HG03469 (cell line): ENCODE measurements at regions not wholly inside any gene's neighbourhood (a gene's known extent, or its start where the extent isn't known, plus 50 kb on each side); places are given as distances from the start of the nearest gene placed in this dataset.
A peak's percentile ranks its signal among the peaks of the same experiment; 100 is the strongest.

Source experiments
- ATAC-seq: cut with Tn5 transposase; IDR thresholded peaks from one replicate; pipeline ENCODE4 v1.9.1; 2021; ENCODE audit warnings: mild to moderate bottlenecking, moderate library complexity, moderate number of reproducible peaks; ENCODE audit not compliant: unreplicated experiment

DNA sequence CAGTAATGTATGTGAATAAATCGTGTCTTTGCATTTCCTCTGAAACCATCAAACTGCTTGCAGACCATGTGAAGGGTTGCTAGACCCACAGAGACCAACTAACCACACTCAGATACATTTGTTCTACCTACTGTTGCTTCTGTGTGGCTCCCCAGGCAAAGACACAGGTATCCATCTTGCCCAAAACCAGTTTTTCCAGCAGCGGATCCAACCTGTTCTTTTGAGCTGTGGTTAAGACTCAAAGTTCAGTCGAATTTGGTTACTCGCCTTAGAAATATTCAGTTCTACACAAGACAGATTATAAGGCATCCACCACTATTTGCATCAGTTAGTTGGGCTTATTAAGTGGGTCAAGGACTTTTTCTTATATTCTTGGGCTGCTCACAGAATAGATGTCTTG lies 276.2 kb upstream of the EPHA4 start:
- no peak for ATAC-seq

DNA sequence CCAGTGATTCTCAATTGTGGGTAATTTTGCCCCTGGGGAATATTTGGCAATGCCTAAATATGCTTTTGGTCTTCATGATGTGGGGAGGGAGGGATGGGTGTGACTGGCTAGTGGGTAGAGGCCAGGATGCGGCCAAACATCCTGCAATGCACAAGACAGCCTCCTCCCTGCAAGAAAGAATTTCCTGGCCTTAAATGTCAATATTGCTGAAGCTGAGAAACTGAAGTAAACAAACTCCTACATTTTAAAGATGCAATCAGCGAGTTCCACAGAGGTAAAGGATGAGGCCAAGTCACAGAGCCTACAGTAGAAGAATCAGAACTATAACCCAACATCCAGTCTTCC lies 272.9 kb upstream of the EPHA4 start:
- no peak for ATAC-seq

DNA sequence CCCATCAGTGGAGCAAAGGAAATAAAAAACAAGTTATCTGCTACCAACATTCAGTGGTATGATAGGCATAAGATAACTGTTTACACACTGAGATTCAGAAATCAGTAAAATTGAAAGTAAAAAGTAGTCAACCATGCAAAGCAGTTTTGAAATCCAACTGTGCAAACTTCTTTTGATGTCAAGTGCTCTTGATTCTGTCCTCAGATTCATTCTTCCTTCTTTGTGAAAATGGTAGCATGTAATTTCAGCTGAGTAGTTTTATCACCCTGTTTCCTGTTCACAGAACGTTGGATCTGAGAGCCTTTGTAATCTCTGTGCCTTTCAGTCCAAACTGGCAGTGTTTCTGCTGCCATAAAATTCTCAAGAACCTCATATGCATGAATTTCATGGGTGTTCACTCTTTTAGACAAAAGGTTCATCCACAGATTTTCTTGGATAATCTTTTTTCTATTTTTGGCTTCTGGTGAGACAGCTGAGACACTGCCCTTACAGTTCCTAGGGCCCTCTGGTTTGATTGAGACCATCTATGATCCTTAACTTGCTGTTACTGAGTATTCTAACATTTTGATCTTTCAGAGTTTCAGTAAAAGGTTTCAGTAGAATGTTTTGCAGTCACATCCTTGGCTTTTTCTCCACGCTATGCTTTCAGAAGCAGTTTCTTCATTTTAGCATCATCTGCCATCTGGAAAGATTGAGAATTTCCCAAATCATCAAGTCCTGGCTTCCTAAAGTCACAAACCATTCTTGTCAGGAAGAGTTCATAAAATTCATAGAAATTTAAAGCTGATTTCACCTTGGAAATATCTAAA lies 272.3 kb upstream of the EPHA4 start:
- peak; percentile 91 for ATAC-seq

DNA sequence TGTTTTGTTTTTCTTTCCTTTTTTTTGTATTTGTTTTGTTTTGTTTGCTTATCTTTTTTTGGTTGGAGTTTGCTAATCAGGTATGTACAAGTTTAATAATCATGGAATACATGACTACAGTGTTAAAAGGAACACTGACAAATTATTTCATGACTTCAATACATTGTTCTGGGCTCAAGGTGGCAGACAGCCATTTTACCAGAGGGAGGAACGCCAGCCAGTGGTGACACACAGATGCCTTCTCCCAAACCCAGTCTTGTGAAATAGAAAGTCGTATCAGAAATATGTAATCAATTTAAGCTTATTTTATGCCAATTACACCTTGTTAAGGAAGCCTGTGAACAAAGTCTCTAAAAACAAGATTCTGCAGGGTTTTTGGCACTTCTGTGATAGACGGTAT lies 264.0 kb upstream of the EPHA4 start:
- ATAC-seq = no peak

DNA sequence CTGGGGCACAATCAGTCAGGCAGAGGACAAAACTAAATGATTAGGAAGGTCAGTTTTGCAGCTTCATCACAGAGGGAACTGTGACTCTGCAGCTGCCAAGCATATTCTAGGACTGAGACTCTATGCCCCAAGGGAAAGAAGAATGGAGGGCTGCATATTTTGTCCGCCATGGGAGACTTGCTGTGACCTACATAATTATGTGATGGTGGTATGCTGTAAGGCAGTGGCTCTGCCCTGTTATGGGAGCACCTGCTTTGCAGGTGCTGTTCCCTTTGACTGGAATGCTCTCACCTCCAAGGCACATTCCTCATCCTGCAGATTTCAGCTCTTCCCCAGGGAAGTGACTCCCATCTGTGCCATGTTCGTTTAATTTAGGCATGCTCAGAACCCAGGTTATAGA lies 261.9 kb upstream of the EPHA4 start:
- no peak for ATAC-seq

DNA sequence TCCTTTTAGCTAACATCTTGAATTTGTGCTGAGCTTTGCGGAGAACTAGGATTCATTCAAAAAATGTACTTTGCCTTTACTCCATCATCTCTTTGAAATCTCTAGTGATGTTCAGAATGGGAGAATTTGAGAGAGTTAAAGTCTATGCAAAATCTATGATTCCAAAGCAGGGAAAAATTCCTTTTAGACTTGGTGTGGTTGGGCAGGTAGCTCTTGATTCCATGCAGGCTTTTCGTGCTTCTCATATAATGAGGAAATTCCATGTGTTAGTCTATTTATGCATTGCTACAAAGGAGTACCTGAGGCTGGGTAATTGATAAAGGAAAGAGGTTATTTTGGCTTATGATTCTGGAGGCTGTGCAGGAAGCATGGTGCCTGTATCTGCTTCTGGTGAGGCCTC lies 258.9 kb upstream of the EPHA4 start:
- ATAC-seq = no peak

DNA sequence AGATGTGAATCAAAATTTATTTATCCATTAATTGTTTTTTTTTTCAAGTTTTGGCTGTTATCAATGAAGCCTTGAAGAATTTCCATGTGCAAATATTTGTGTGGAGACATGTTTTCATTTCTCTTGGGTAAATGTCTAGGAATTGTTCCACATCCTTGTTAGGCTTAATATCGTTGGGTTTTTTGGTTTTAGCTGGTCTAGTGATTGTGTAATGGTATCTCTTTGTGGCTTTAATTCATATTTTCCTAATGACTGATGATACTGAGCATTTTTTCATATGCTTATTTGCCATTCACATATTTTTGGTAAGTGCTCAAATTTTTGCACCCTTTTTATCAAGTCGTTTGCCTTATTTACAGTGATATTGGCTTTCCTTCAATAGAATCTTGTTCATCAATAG lies 250.3 kb upstream of the EPHA4 start:
- no peak for ATAC-seq

DNA sequence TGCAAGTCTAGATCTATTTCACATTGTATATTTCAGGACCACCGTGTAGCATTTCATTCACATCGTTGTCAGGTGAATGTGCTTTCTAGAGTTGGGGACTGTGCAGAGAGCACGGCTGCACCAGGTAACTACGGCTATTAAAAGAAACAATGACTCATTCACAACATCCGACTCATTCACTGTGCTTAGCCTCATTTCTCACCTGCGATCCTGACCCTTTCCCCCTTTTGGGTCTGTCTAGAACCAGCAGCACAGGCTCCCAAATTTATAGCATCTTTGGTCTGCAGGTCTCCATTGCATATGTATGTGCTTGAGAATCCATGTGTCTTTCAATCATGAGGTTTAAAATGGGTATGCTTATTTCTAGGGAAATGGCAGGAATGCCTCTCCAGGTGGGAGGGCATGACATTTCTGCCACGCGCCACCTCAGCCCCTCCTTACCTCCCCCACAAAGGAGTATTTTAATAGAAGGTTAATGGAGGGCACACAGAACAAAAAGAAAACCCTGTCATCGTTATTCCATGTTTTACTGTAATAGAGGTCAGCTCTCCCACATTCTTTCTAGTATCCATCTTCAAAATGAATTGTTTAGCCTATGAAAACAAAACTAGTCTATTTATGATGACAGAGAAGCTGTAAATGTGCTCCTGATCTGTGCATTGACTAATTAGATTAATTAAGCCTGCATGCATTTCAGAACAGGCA lies 246.7 kb upstream of the EPHA4 start:
- ATAC-seq = no peak

DNA sequence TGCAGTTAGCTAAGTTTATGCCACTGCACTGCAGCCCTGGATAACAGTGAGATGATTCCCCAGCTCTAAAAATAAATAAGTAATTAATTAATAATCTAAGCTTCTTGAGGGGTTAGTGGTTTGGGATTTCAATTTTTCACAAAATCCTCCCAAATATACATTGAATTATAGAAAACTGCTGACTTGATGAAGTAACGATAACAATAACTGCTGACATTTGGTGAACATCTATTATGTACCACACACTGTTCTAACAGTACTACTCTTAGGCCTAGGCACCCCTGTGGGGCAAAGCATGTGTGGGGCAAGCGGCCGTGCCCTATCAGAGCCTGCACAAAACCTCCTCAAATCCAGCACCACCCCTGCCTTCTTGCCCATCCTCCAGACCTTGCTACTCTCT lies 245.8 kb upstream of the EPHA4 start:
- ATAC-seq = no peak

DNA sequence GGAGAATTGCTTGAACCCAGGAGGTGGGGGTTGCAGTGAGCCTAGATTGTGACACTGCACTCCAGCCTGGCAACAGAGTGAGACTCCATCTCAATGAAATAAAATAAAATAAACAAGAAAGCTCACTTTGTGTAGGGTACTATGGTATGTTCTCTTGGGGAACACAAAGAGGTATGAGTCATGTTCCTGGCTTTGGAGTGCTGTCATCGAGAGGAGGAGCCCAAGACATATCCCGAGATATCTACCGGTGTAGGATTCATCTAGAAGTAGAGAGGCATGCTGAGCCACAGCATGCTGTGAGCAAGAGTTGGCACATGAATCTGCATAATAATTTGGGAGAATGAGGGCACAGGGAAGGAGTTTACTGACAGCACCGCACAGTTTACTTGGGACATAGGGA lies 244.9 kb upstream of the EPHA4 start:
- ATAC-seq = no peak

DNA sequence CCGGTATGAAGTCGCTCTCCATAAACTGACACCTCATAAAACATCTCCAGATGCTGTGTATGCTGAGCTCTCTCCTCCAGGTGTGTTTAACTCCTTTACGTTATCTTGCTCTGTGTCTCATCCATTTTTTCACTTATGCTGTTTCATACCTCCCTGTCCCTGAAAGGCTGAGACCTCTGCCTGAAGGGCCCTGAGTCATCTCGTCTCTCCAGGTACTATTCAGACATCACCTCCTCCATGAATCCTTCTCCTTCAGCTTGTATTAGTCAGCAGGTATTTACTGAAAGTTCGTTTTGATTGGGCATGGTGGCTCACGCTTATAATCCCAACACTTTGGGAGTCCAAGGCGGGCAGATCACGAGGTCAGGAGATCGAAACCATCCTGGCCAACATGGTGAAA lies 244.5 kb upstream of the EPHA4 start:
- ATAC-seq = no peak

DNA sequence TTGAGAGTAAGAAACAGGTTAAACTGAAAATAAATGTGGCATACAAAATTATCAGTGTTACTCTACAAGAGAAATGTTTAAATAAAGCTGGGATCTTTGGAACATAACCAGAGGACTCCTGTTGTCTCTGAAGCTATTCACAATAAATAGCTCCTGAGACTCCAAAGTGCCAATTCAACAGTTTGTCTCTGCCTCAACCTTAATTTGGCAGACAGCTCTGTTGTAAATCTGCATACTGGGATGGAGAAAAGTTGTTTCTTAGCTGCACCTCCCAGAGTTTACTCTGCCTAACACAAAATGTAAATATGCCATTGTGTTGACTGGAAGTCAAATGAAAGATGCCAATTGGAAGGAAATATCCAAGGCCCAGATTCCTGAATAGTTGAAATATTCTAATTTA lies 238.5 kb upstream of the EPHA4 start:
- ATAC-seq = no peak

DNA sequence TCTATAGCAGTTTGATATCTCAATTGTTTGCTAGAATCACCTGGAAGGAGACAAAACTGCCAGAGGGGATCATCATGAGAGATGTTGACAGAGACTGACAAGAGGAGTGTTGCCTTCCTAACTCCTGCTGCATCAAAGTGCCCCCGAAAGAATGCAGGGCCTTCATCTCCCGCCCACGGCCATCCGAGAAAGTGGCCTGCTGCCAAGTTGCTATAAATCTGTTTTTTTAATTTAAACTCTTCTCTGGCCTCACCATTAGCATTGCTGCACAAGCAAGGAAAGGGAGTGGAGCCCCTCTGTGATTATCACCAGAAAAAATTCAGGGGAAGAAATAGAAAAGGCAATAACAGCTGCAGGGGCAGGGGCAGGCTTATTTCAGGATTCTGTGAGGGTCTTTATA lies 238.1 kb upstream of the EPHA4 start:
- no peak for ATAC-seq

DNA sequence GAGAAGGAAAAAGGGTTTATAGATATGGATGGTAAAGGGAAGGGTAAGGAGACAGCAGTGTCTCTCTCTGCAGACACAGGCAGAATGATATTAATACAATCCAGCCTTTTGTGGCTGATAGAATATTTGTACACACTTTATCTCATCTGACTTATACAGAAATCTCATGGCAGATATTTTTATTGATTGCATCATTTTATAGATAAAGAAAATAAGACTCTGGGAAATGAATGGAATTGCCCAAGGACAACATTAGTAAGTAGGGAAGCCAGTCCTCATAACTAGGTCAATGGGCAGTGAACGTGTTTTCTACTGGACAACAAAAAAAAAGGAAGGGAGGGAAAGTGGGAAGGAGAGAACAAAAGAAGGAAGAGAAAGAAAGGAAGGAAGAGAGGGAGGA lies 236.4 kb upstream of the EPHA4 start:
- no peak for ATAC-seq

DNA sequence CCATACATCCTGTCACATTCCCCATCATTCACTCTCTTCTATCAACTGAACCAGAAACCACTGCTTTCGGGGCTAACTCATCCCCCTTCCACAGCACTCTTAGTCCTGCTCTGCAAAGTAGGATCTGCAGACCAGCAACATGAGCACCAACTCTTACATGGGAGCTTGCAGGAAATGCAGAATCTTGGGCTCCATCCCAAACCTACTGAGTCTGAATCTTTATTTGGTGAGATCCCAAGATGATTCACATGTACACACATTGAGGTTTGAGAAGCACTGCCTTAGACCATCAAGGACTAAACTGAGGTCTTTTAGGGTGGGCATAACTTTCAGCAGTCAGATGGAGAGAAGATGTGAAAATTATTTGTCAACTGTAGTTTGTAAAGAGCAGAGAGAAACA lies 235.6 kb upstream of the EPHA4 start:
- ATAC-seq = no peak

DNA sequence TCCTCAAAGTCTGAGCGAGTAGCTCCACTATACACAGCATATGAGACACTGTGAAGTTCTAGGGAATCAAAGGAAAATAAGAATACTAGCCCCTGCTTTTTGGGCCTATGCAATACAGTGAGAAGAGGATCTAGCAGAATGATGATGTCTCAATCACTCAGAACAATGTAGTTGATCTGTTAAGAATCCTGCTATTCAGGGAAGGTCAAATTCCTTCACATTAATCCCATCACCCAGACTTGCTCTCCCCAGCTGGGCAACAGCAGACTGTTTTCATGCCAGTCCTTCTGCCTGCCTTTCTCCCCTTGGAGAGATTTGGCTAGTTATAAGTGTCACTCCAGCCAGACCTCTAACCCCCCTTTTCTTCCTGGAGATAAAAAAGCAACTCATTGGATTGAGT lies 230.0 kb upstream of the EPHA4 start:
- no peak for ATAC-seq

DNA sequence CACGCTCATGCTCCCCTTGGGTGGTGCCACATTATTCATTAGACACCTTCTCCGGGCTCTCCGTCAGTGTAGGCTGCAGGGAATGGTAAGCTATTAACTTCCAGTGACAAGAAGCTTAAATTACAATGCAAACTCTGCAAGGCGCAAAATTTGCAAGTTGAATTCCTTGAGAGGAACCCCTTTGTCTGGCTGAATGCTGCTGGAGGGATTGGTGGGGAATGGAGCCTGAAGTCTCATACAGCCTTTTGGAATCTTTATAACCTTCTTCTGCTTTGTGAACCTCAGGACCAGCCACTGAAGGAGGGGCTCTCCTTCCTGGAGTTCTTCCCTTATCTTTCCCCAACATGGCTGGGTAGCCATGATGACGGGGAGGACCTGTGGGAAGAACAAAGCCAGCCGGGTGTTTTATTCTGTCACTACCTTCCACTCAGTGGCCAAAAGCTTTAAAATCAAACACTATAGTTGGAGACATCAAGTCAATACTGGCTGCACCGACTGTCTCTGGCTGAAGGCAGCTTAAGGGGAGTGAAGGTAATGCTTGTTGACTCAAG lies 220.9 kb upstream of the EPHA4 start:
- ATAC-seq = no peak

DNA sequence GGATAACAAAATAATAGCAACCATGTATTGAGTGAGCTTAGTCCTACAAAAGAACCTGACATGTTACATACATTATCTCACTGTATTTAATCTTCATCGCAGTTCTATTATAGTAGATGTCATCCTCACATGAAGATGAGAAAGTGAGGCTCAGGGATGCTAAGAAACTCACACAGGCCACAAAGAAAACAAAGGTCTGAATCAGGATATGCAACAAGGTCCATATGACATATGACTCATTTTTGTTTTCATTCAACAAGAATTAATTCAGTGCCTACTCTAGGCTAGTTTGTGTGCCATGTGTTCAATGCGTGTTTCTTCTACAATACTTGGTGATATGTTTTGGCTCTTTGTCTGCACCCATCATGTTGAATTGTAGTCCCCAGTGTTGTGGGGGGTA lies 219.7 kb upstream of the EPHA4 start:
- ATAC-seq = no peak

DNA sequence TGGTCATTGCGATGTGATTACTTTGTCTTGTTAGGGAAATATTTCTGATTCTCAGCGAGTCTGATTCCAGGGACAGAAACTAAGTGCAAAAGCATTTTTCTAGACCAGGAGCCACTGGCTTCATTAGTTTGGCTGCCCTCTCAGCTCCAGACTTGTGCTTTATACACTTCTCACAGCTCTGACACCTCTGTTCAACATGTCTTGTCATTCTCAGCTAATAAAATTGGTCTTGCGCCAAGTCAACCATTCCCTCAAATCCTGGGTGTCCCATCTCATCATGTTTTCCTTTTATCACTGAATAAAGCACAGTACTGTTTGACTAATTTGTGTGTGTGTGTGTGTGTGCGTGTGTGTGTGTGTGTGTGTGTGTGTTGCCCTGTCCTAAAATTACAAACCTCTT lies 215.5 kb upstream of the EPHA4 start:
- no peak for ATAC-seq

DNA sequence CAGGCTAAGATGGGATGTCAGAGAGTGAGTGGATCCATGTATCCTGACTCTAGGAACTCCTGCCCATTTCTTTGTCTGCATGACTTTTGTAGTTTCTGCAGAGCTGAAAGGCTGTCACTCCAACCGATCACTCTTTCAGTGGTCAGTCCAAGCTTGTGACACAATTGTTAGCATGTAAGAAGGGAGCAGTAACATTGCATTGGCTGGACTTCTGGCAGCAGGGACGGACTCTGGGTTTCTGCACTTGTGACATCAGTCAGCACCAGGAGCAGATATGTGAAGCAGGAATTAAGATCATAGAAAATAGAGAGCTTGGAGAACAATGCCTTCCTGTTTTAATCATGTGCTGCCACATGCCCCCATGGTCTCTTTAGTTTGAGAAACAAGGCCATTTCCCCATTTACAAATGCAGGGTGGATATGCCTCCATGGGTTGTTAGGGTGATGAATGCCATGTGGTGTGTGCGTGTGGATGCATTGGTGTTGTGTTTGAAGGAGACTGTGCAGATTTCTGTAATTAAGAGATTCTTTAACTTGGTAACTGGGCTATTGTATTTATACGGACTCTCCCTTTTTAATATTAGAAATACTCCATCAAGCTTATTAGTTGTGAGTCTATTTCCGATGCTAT lies 214.3 kb upstream of the EPHA4 start:
- ATAC-seq = no peak

DNA sequence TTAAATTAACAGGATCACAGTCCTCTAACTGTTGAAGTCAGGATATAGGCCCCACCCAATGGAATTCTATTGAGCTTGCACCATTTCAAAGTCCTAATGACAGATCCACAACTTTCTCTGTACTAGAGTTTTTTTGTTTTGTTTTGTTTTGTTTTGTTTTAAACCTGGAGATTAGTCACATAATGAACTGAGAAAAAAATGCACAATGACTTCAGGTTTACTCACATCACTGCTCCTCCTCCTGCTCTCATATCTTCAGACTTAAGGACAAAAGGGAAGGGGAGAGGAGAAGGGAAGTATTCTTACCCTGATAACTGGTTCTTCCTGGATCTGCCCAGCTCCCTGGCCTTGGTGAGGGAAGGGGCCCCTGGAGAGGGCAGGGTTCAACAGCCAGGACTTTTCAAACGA lies 208.2 kb upstream of the EPHA4 start:
- ATAC-seq = no peak

DNA sequence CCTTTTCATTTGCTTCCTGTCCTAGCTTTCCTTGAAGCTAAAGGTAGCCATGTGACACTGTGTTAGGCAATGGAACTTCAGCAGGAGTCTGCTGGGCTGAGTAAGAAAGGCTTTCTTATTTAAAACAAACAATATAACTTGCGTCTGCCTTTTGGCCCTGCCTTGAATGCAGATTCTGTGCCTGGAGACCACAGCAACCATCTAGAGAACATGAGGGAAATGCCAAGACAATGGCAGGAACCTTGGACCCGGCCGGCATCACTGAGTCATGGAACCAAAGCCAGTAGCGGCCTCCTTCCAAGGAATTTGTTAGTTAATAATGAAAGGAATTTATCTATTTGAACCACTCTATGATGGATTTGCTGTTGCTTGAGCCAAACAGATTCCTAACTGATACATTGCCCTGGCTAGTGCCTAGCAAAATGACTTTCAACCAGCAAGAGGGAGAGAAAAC lies 207.5 kb upstream of the EPHA4 start:
- ATAC-seq = no peak
